Neural progenitor cell (in vitro differentiated cells): ENCODE measurements at regions not wholly inside any gene's neighbourhood (a gene's known extent, or its start where the extent isn't known, plus 50 kb on each side); places are given as distances from the start of the nearest gene placed in this dataset.
"Not testable (repeated sequence)": the region's sequence is repeated elsewhere in the genome, so short reads cannot be mapped to it uniquely, and the experiment has no call there.

Experiments used
- DNase-seq: peaks from one replicate; pipeline ENCODE4 v3.0.0-alpha.2; 2016; ENCODE audit warnings: low spot score
- H2AFZ ChIP-seq: fragments of 200-600 bp; sonication (generic); replicated peaks from 2 replicates; pipeline ENCODE4 v1.6.1; 2016; ENCODE audit warnings: antibody characterized with exemption
- H3F3A ChIP-seq: fragments of 200-600 bp; sonication (generic); 2 replicates; pipeline ENCODE4 v1.6.1; 2016; ENCODE audit warnings: antibody characterized with exemption, low read depth
- H3K27ac ChIP-seq: fragments of 200-600 bp; sonication (generic); 2 replicates; pipeline ENCODE4 v1.5.1; 2016; ENCODE audit warnings: mild to moderate bottlenecking
- H3K27me3 ChIP-seq: fragments of 200-600 bp; sonication (generic); 2 replicates; pipeline ENCODE4 v1.6.1; 2016; ENCODE audit warnings: mild to moderate bottlenecking, moderate library complexity
- H3K36me3 ChIP-seq: fragments of 200-600 bp; sonication (generic); 2 replicates; pipeline ENCODE4 v1.5.1; 2016
- H3K4me1 ChIP-seq: fragments of 200-600 bp; sonication (generic); 2 replicates; pipeline ENCODE4 v1.6.1; 2016; ENCODE audit warnings: mixed run types
- H3K4me2 ChIP-seq: fragments of 200-600 bp; sonication (generic); 2 replicates; pipeline ENCODE4 v1.6.1; 2016
- H3K4me3 ChIP-seq: fragments of 200-600 bp; sonication (generic); 2 replicates; pipeline ENCODE4 v1.5.1; 2016
- H3K79me2 ChIP-seq: fragments of 200-600 bp; sonication (generic); 2 replicates; pipeline ENCODE4 v1.6.1; 2016; ENCODE audit warnings: low read depth
- H3K9ac ChIP-seq: fragments of 200-600 bp; sonication (generic); 2 replicates; pipeline ENCODE4 v1.6.1; 2016
- H3K9me3 ChIP-seq: fragments of 200-600 bp; sonication (generic); 2 replicates; pipeline ENCODE4 v1.5.1; 2016; ENCODE audit warnings: low read depth
- H4K20me1 ChIP-seq: fragments of 200-600 bp; sonication (generic); 2 replicates; pipeline ENCODE4 v1.6.1; 2016; ENCODE audit warnings: low read depth
- H3K27ac Mint-ChIP-seq: 3 replicates; pipeline ENCODE4 v1.8.0; 2021; ENCODE audit warnings: mixed read lengths
- H3K27me3 Mint-ChIP-seq: 2 replicates; pipeline ENCODE4 v1.8.0; 2022; ENCODE audit warnings: low read depth, mild to moderate bottlenecking, inconsistent platforms, moderate library complexity, mixed read lengths; ENCODE audit not compliant: insufficient read depth
- H3K36me3 Mint-ChIP-seq: 3 replicates; pipeline ENCODE4 v1.8.0; 2021; ENCODE audit warnings: mixed read lengths
- H3K4me1 Mint-ChIP-seq: 3 replicates; pipeline ENCODE4 v1.8.0; 2021; ENCODE audit warnings: mixed read lengths
- H3K4me3 Mint-ChIP-seq: 3 replicates; pipeline ENCODE4 v1.8.0; 2021; ENCODE audit warnings: mild to moderate bottlenecking, moderate library complexity, mixed read lengths
- H3K9me3 Mint-ChIP-seq: 3 replicates; pipeline ENCODE4 v1.8.0; 2020; ENCODE audit warnings: mixed read lengths
- EZH2 ChIP-seq: fragments of 200-600 bp; sonication (generic); IDR thresholded peaks from 2 replicates; pipeline ENCODE4 v1.6.1; 2017; ENCODE audit warnings: antibody characterized with exemption, mild to moderate bottlenecking, moderate library complexity
- EZH2phosphoT487 ChIP-seq: fragments of 200-600 bp; sonication (generic); IDR thresholded peaks from 2 replicates; pipeline ENCODE4 v1.6.1; 2017; ENCODE audit warnings: antibody characterized with exemption
- TF ChIP-seq, protein P1 (sequence below): fragments of 200-600 bp; sonication (generic); IDR thresholded peaks from 2 replicates; pipeline ENCODE4 v1.5.1; 2017; ENCODE audit warnings: antibody characterized with exemption, mild to moderate bottlenecking

DNA sequence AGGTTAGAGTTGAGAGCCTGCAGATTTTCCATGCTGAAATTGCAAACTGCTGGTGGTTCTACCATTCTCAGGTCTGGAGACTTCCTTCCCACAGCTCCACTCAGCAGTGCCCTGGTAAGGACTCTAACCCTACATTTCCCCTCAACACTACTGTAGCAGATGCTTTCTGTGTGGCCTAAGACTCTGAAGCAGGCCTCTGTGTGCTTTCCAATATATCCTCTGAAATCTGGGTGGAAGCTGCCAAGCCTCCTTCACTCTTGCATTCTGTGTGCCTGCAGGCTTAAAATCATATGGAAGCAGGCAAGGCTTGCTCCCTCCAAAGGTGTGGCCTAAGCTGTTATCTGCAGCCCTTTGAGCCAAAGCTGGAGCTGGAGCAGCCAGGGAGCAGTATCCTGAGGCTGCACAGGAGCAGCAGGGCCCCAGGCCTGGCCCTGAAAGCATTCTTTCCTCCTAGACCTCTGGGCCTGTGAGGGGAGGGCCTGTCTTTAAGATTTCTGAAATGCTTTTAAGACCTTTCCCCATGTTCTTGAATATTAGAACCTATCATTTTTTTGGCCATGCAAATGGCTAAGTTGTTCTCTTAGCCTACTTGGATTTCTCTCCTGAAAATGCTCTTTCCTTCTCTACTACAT is 134.1 kb upstream of the TSHZ3 start:
- Histone ChIP-seq H2AFZ (no peak overlapping the region), H3K9ac (no peak overlapping the region), H3F3A (no peaks in the 10 kb centered on the region), H3K27me3 (no peaks in the 10 kb centered on the region), H4K20me1 (no peaks in the 10 kb centered on the region), H3K4me1 (no peaks in the 10 kb centered on the region), H3K9me3 (no peaks in the 10 kb centered on the region), H3K27ac (no peak overlapping the region), H3K4me2 (no peak overlapping the region), H3K36me3 (no peaks in the 10 kb centered on the region), H3K79me2 (no peaks in the 10 kb centered on the region), H3K4me3 (no peak overlapping the region)
- no peak overlapping the region for H3K27ac Mint-ChIP-seq
- DNase-seq: no peak
- no peak overlapping the region for H3K4me3 Mint-ChIP-seq
- no peaks in the 10 kb centered on the region for H3K27me3 Mint-ChIP-seq
- no peaks in the 10 kb centered on the region for H3K36me3 Mint-ChIP-seq
- H3K4me1 Mint-ChIP-seq: no peaks in the 10 kb centered on the region
- peaks cover 15% of the 10 kb centered on the region for H3K9me3 Mint-ChIP-seq
- no peak for TF ChIP-seq EZH2phosphoT487

DNA sequence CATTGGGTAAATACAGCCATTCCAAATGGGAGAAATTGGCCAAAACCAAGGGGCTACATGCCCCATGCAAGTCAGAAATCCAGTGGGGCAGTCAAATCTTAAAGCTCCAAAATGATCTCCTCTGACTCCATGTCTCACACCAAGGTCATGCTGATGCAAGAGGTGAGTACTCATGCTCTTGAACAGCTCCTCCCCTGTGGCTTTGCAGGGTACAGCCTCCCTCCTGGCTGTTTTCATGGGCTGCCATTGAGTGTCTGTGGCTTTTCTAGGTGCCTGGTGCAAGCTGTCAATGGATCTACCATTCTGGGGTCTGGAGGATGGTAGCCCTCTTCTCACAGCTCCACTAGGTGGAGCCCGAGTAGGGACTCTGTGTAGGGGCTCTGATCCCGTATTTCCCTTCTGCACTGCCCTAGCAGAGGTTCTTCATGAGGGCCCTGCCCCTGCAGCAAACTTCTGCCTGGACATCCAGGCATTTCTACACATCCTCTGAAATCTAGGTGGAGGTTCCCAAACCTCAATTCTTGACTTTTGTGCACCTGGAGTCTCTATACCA is 135.7 kb upstream of the TSHZ3 start:
- H3K36me3 Mint-ChIP-seq, H3K4me3 Mint-ChIP-seq, H3K9ac ChIP-seq: not testable (repeated sequence)

DNA sequence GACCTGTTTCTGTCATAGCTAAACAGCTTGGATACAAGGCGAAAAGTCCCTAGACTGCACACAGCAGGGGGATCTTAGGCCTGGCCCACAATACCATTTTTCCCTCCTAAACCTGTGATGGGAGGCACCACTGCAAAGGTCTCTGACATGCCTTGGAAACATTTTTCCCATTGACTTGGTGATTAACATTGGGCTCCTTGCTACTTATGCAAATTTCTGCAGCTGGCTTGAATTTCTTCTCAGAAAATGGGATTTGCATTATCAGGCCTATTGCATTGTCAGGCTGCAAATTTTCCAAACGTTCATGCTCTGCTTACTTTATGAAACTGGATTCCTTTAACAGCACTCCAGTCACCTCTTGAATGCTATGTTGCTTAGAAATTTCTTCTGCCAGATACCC is 136.2 kb upstream of the TSHZ3 start:
- no peak for DNase-seq
- Mint-ChIP-seq H3K36me3 (no peaks in the 10 kb centered on the region), H3K4me3 (no peak overlapping the region), H3K27me3 (no peaks in the 10 kb centered on the region), H3K4me1 (no peaks in the 10 kb centered on the region), H3K27ac (no peak overlapping the region), H3K9me3 (peaks cover 15% of the 10 kb centered on the region)
- no peak overlapping the region for H3K4me2 ChIP-seq
- no peak overlapping the region for H3K27ac ChIP-seq
- H3K27me3 ChIP-seq: no peaks in the 10 kb centered on the region
- no peaks in the 10 kb centered on the region for H3K9me3 ChIP-seq
- H3F3A ChIP-seq: no peaks in the 10 kb centered on the region
- TF ChIP-seq, protein P1, sequence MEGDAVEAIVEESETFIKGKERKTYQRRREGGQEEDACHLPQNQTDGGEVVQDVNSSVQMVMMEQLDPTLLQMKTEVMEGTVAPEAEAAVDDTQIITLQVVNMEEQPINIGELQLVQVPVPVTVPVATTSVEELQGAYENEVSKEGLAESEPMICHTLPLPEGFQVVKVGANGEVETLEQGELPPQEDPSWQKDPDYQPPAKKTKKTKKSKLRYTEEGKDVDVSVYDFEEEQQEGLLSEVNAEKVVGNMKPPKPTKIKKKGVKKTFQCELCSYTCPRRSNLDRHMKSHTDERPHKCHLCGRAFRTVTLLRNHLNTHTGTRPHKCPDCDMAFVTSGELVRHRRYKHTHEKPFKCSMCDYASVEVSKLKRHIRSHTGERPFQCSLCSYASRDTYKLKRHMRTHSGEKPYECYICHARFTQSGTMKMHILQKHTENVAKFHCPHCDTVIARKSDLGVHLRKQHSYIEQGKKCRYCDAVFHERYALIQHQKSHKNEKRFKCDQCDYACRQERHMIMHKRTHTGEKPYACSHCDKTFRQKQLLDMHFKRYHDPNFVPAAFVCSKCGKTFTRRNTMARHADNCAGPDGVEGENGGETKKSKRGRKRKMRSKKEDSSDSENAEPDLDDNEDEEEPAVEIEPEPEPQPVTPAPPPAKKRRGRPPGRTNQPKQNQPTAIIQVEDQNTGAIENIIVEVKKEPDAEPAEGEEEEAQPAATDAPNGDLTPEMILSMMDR: no peak
- TF ChIP-seq EZH2phosphoT487: no peak
- no peak for TF ChIP-seq EZH2
- no peak overlapping the region for H2AFZ ChIP-seq
- H3K36me3 ChIP-seq: no peaks in the 10 kb centered on the region
- no peak overlapping the region for H3K9ac ChIP-seq
- no peaks in the 10 kb centered on the region for H3K4me1 ChIP-seq
- H3K4me3 ChIP-seq: no peak overlapping the region
- H3K79me2 ChIP-seq: no peaks in the 10 kb centered on the region
- H4K20me1 ChIP-seq: no peaks in the 10 kb centered on the region

More for the DNA sequence above, 135.7 kb upstream of the TSHZ3 start:
- H2AFZ ChIP-seq, H3F3A ChIP-seq, H4K20me1 ChIP-seq, H3K9me3 ChIP-seq, H3K4me2 ChIP-seq, H3K4me1 ChIP-seq, H3K4me3 ChIP-seq, H3K27me3 ChIP-seq, DNase-seq, H3K27ac ChIP-seq, H3K27ac Mint-ChIP-seq, H3K36me3 ChIP-seq, H3K27me3 Mint-ChIP-seq, H3K4me1 Mint-ChIP-seq, H3K79me2 ChIP-seq: not testable (repeated sequence)
- H3K9me3 Mint-ChIP-seq: peaks cover 15% of the 10 kb centered on the region

DNA sequence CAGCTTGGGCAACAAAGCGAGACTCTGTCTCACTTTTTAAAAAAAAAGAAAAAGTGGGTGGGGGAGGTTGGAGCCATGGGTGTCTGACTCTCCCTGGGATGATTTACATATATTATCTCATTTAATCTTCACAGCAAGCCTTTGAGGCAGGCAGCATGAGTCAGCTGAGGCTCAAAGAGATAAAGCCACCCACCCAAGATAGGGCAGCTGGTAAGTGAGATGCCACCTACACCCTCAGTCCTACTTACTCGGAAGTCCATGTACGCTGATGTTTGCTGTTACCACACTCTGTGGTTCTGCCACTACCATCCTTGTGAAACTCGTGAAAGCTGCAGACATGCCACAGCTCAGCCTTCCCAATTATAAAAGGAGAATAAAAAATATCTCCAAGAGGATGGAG is 142.0 kb upstream of the TSHZ3 start:
- Mint-ChIP-seq H3K27ac (no peak overlapping the region), H3K9me3 (no peaks in the 10 kb centered on the region)
- no peaks in the 10 kb centered on the region for H3K27me3 ChIP-seq

More for the DNA sequence above, 142.0 kb upstream of the TSHZ3 start:
- no peak overlapping the region for H2AFZ ChIP-seq
- no peaks in the 10 kb centered on the region for H3K36me3 ChIP-seq
- no peak overlapping the region for H3K27ac ChIP-seq
- DNase-seq: no peak
- H3K79me2 ChIP-seq: no peaks in the 10 kb centered on the region
- H3K4me2 ChIP-seq: no peak overlapping the region
- no peaks in the 10 kb centered on the region for H3K9me3 ChIP-seq
- Mint-ChIP-seq H3K36me3 (no peaks in the 10 kb centered on the region), H3K27me3 (peaks cover 2% of the 10 kb centered on the region), H3K4me3 (no peak overlapping the region), H3K4me1 (no peaks in the 10 kb centered on the region)
- no peaks in the 10 kb centered on the region for H3K4me1 ChIP-seq
- H3K4me3 ChIP-seq: no peak overlapping the region
- H4K20me1 ChIP-seq: no peaks in the 10 kb centered on the region
- TF ChIP-seq EZH2phosphoT487 (no peak), EZH2 (no peak)
- TF ChIP-seq, protein P1: no peak
- H3F3A ChIP-seq: no peaks in the 10 kb centered on the region
- H3K9ac ChIP-seq: no peak overlapping the region
